OCI-LY1 (cell line): ENCODE measurements at regions not wholly inside any gene's neighbourhood (a gene's known extent, or its start where the extent isn't known, plus 50 kb on each side); places are given as distances from the start of the nearest gene placed in this dataset.
"Not testable (repeated sequence)": the region's sequence is repeated elsewhere in the genome, so short reads cannot be mapped to it uniquely, and the experiment has no call there.

ENCODE experiments used
- H2AFZ ChIP-seq: fragments of 200-600 bp; sonication (generic), shearing (Covaris generic); 2 replicates; pipeline ENCODE4 v1.6.0; 2014; ENCODE audit warnings: antibody characterized with exemption, mild to moderate bottlenecking, low read length
- H3F3A ChIP-seq: fragments of 200-600 bp; sonication (generic), shearing (Covaris generic); 2 replicates; pipeline ENCODE4 v1.6.0; 2014; ENCODE audit warnings: mild to moderate bottlenecking, antibody characterized with exemption, low read length, moderate library complexity; ENCODE audit not compliant: insufficient read depth
- H3K27ac ChIP-seq: fragments of 200-600 bp; sonication (generic); 2 replicates; pipeline ENCODE4 v1.5.1; 2014; ENCODE audit warnings: low read length, mixed run types, mild to moderate bottlenecking, low read depth; ENCODE audit not compliant: poor library complexity, severe bottlenecking
- H3K27me3 ChIP-seq: fragments of 200-600 bp; sonication (generic); 2 replicates; pipeline ENCODE4 v1.6.0; 2014; ENCODE audit warnings: antibody characterized with exemption, mild to moderate bottlenecking, low read length, moderate library complexity; ENCODE audit not compliant: insufficient read depth
- H3K36me3 ChIP-seq: fragments of 200-600 bp; sonication (generic); 2 replicates; pipeline ENCODE4 v1.6.1; 2014; ENCODE audit warnings: mild to moderate bottlenecking, antibody characterized with exemption, low read length, moderate library complexity, mixed read lengths; ENCODE audit not compliant: insufficient read depth
- H3K4me1 ChIP-seq: fragments of 200-600 bp; sonication (generic); 2 replicates; pipeline ENCODE4 v1.5.1; 2014; ENCODE audit warnings: mild to moderate bottlenecking, low read length, moderate library complexity; ENCODE audit not compliant: insufficient read depth, severe bottlenecking
- H3K4me2 ChIP-seq: fragments of 200-600 bp; sonication (generic), shearing (Covaris generic); 2 replicates; pipeline ENCODE4 v1.6.1; 2014; ENCODE audit warnings: low read length
- H3K4me3 ChIP-seq: fragments of 200-600 bp; sonication (generic); 2 replicates; pipeline ENCODE4 v1.5.1; 2014; ENCODE audit warnings: low read length, low read depth, mild to moderate bottlenecking, mixed read lengths; ENCODE audit not compliant: poor library complexity, severe bottlenecking
- H3K79me2 ChIP-seq: fragments of 200-600 bp; shearing (Covaris generic); 2 replicates; pipeline ENCODE4 v1.6.1; 2016; ENCODE audit warnings: mixed run types, low read length, mixed read lengths; ENCODE audit not compliant: insufficient read depth
- H3K9ac ChIP-seq: fragments of 200-600 bp; sonication (generic), shearing (Covaris generic); 2 replicates; pipeline ENCODE4 v1.6.1; 2014; ENCODE audit warnings: mild to moderate bottlenecking, low read length, mixed read lengths
- H3K9me2 ChIP-seq: fragments of 200-600 bp; sonication (generic), shearing (Covaris generic); 2 replicates; pipeline ENCODE4 v1.6.1; 2014; ENCODE audit warnings: low read depth, mild to moderate bottlenecking, low read length, mixed read lengths
- H3K9me3 ChIP-seq: fragments of 200-600 bp; shearing (Covaris generic); 2 replicates; pipeline ENCODE4 v1.6.1; 2014; ENCODE audit warnings: low read length, mixed read lengths
- H4K20me1 ChIP-seq: fragments of 200-600 bp; sonication (generic), shearing (Covaris generic); 2 replicates; pipeline ENCODE4 v1.6.0; 2016; ENCODE audit warnings: mild to moderate bottlenecking, low read length; ENCODE audit not compliant: insufficient read depth
- CTCF ChIP-seq: fragments of 200-600 bp; sonication (generic), shearing (Covaris generic); IDR thresholded peaks from 2 replicates; pipeline ENCODE4 v1.5.1; 2017; ENCODE audit warnings: mild to moderate bottlenecking, antibody characterized with exemption, low read length, moderate library complexity, mixed read lengths
- EZH2 ChIP-seq: fragments of 200-600 bp; sonication (generic), shearing (Covaris generic); IDR thresholded peaks from 2 replicates; pipeline ENCODE4 v1.8.0; 2017; ENCODE audit warnings: borderline replicate concordance, mixed run types, mild to moderate bottlenecking, antibody characterized with exemption, low read length, moderate library complexity, mixed read lengths

GRCh38 chr3:178203650-178204049, 332.6 kb upstream of the KCNMB2 start:
- Histone ChIP-seq H3K27me3 (no peaks in the 10 kb centered on the region), H3F3A (no peaks in the 10 kb centered on the region), H3K27ac (no peak overlapping the region), H3K4me3 (no peak overlapping the region), H3K4me2 (no peak overlapping the region), H4K20me1 (no peaks in the 10 kb centered on the region), H2AFZ (no peak overlapping the region), H3K4me1 (no peaks in the 10 kb centered on the region), H3K9me3 (no peaks in the 10 kb centered on the region), H3K9ac (no peak overlapping the region), H3K9me2 (no peaks in the 10 kb centered on the region), H3K36me3 (no peaks in the 10 kb centered on the region), H3K79me2 (no peaks in the 10 kb centered on the region)
- TF ChIP-seq CTCF (no peak), EZH2 (no peak)

GRCh38 chr3:178205740-178206139, 330.5 kb upstream of the KCNMB2 start:
- Histone ChIP-seq H3K27ac (no peak overlapping the region), H3K4me1 (no peaks in the 10 kb centered on the region), H3K27me3 (no peaks in the 10 kb centered on the region), H3K9me3 (no peaks in the 10 kb centered on the region), H3K79me2 (no peaks in the 10 kb centered on the region), H3F3A (no peaks in the 10 kb centered on the region), H2AFZ (no peak overlapping the region), H3K4me2 (no peak overlapping the region), H3K9me2 (no peaks in the 10 kb centered on the region), H3K4me3 (no peak overlapping the region), H3K9ac (no peak overlapping the region), H4K20me1 (no peaks in the 10 kb centered on the region), H3K36me3 (no peaks in the 10 kb centered on the region)
- TF ChIP-seq CTCF (no peak), EZH2 (no peak)

- Histone ChIP-seq H3K9ac (no peak overlapping the region), H3K36me3 (no peaks in the 10 kb centered on the region), H3K4me3 (no peak overlapping the region), H3K9me3 (no peaks in the 10 kb centered on the region), H3F3A (no peaks in the 10 kb centered on the region), H3K79me2 (no peaks in the 10 kb centered on the region), H3K4me1 (no peaks in the 10 kb centered on the region), H3K4me2 (no peak overlapping the region), H3K27me3 (no peaks in the 10 kb centered on the region), H3K27ac (no peak overlapping the region), H4K20me1 (no peaks in the 10 kb centered on the region), H3K9me2 (no peaks in the 10 kb centered on the region), H2AFZ (no peak overlapping the region)
- TF ChIP-seq EZH2 (no peak), CTCF (no peak)
These were observed 329.7 kb upstream of the KCNMB2 start for GRCh38 chr3:178206521-178206920.

- H3K4me3 ChIP-seq, H3K27ac ChIP-seq, H4K20me1 ChIP-seq, H3K9ac ChIP-seq, H2AFZ ChIP-seq, H3K9me3 ChIP-seq, H3K27me3 ChIP-seq, H3F3A ChIP-seq, H3K79me2 ChIP-seq, H3K4me1 ChIP-seq, H3K9me2 ChIP-seq, H3K36me3 ChIP-seq, H3K4me2 ChIP-seq: not testable (repeated sequence)
These were observed 329.1 kb upstream of the KCNMB2 start for GRCh38 chr3:178207161-178207560.

GRCh38 chr3:178207627-178208026, 328.6 kb upstream of the KCNMB2 start:
- not testable (repeated sequence) for H2AFZ ChIP-seq, H3K27me3 ChIP-seq, H3K4me1 ChIP-seq, H3K9me2 ChIP-seq, H3K4me2 ChIP-seq, H3F3A ChIP-seq, H3K79me2 ChIP-seq, H3K36me3 ChIP-seq, H3K4me3 ChIP-seq, H4K20me1 ChIP-seq, H3K27ac ChIP-seq, H3K9me3 ChIP-seq, H3K9ac ChIP-seq

GRCh38 chr3:178209116-178209515, 327.1 kb upstream of the KCNMB2 start:
- H3K4me2 ChIP-seq, H3K36me3 ChIP-seq, H3K4me3 ChIP-seq, H3K27ac ChIP-seq, H3K9ac ChIP-seq, H3K27me3 ChIP-seq, H3K9me3 ChIP-seq, H3F3A ChIP-seq, H2AFZ ChIP-seq, H3K9me2 ChIP-seq, H3K4me1 ChIP-seq, H4K20me1 ChIP-seq, H3K79me2 ChIP-seq: not testable (repeated sequence)
